ENCODE measurements at regions not wholly inside any gene's neighbourhood (a gene's known extent, or its start where the extent isn't known, plus 50 kb on each side); places are given as distances from the start of the nearest gene placed in this dataset.

DNA sequence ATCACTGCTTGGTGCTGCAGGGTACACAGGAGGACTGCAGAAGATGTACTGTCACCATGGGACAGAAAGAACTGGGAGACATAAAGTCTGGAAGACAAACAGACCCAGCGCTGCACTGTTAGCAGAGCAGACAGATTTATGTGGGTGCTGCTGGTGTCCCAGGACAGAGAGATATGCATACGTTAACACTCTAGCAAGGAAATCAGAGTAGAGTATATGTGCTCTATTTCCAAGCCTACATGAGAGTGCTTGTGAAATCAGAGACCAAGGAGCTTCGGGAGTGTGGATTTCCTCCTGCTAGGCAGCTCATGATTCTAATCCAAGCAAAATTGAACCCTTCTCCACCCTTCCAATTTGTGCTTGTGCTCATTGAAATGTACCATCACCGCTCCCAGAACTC is 416.5 kb downstream of the VRK1 start:
- no peaks in the 10 kb centered on the region for H3K36me3 ChIP-seq (ENCODE audit: insufficient read depth, low read length)
- H3K36me3 Mint-ChIP-seq (ENCODE audit: low read depth, unreplicated experiment) = no peaks in the 10 kb centered on the region
- FAIRE-seq (no peak), DNase-seq (ENCODE audit: low read depth) (no peak)
- no peaks in the 10 kb centered on the region for H3K9me3 ChIP-seq (ENCODE audit: insufficient read depth, low read depth, low read length)
- H3K27ac ChIP-seq (ENCODE audit: low read depth, low read length) = no peak overlapping the region
- H3K4me1 ChIP-seq (ENCODE audit: insufficient read depth, low read length) = no peaks in the 10 kb centered on the region
- H3K4me2 ChIP-seq (ENCODE audit: low read length) = no peak overlapping the region
- H3K4me3 ChIP-seq (ENCODE audit: insufficient read depth, low read depth, low read length) = no peak overlapping the region
- no peaks in the 10 kb centered on the region for H3K9me3 Mint-ChIP-seq (ENCODE audit: unreplicated experiment)
- peaks cover 11% of the 10 kb centered on the region for H3K27me3 ChIP-seq (ENCODE audit: insufficient read depth, low read length)
- TF ChIP-seq, protein P1, sequence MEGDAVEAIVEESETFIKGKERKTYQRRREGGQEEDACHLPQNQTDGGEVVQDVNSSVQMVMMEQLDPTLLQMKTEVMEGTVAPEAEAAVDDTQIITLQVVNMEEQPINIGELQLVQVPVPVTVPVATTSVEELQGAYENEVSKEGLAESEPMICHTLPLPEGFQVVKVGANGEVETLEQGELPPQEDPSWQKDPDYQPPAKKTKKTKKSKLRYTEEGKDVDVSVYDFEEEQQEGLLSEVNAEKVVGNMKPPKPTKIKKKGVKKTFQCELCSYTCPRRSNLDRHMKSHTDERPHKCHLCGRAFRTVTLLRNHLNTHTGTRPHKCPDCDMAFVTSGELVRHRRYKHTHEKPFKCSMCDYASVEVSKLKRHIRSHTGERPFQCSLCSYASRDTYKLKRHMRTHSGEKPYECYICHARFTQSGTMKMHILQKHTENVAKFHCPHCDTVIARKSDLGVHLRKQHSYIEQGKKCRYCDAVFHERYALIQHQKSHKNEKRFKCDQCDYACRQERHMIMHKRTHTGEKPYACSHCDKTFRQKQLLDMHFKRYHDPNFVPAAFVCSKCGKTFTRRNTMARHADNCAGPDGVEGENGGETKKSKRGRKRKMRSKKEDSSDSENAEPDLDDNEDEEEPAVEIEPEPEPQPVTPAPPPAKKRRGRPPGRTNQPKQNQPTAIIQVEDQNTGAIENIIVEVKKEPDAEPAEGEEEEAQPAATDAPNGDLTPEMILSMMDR (IDR thresholded peaks at IDR 0.05; ENCODE audit: insufficient read depth, low read depth, low read length) = no peak
- TF ChIP-seq EZH2 (IDR thresholded peaks at IDR 0.05; ENCODE audit: insufficient read depth, low read length) = no peak
- H3K4me3 Mint-ChIP-seq (ENCODE audit: unreplicated experiment) = no peak overlapping the region
- H3K27ac Mint-ChIP-seq (ENCODE audit: unreplicated experiment) = no peak overlapping the region
- H3K9ac ChIP-seq (ENCODE audit: low read length) = no peak overlapping the region
- H3K79me2 ChIP-seq (ENCODE audit: insufficient read depth, low read length) = no peaks in the 10 kb centered on the region
- no peak overlapping the region for H2AFZ ChIP-seq (ENCODE audit: low read depth, low read length)
- H4K20me1 ChIP-seq (ENCODE audit: insufficient read depth, low read length) = no peaks in the 10 kb centered on the region
- peaks cover 15% of the 10 kb centered on the region for H3K27me3 Mint-ChIP-seq (ENCODE audit: low read depth, unreplicated experiment)
- peaks cover 2% of the 10 kb centered on the region for H3K4me1 Mint-ChIP-seq (ENCODE audit: low read depth, unreplicated experiment)

DNA sequence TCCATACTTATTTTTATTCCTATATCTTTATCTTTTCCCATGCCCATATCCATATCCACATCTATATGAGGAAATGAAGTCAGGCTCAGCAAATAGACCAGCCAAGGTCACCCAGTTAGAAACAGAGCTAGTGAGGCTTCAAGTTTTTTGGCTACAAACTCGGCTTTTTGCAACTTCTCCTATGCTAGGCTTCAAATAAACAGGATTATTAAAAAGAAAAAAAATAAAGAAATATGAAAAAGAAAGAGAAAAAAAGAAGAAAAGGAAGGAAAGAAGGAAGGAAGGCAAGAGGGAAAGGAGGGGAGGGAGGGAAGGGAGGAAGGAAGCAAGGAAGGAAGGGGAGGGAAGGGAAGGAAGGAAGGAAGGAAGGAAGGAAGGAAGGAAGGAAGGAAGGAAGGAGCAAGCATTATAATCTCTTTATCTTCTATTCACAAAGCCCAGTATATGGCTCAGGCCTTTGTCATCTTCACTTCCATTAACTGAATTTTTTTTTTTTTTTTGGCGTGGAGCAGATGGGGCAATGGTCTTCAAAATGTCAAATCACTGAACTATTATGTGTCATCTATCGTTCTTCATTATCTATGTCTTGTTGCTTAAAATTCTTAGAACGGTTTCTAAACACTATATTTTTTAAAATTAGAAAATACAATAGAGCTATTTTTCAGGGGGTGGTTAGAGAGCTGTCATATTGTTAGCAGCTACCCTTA is 418.2 kb downstream of the VRK1 start:
- no peak overlapping the region for H3K4me3 ChIP-seq (ENCODE audit: insufficient read depth, low read depth, low read length)
- no peak for FAIRE-seq
- H3K27me3 Mint-ChIP-seq (ENCODE audit: low read depth, unreplicated experiment) = peaks cover 15% of the 10 kb centered on the region
- H3K36me3 Mint-ChIP-seq (ENCODE audit: low read depth, unreplicated experiment) = no peaks in the 10 kb centered on the region
- TF ChIP-seq, protein P1 (IDR thresholded peaks at IDR 0.05; ENCODE audit: insufficient read depth, low read depth, low read length) = no peak
- TF ChIP-seq EZH2 (IDR thresholded peaks at IDR 0.05; ENCODE audit: insufficient read depth, low read length) = no peak
- no peak for DNase-seq (ENCODE audit: low read depth)
- H3K27ac ChIP-seq (ENCODE audit: low read depth, low read length) = no peak overlapping the region
- no peak overlapping the region for H3K4me2 ChIP-seq (ENCODE audit: low read length)
- H3K36me3 ChIP-seq (ENCODE audit: insufficient read depth, low read length) = no peaks in the 10 kb centered on the region
- H3K27me3 ChIP-seq (ENCODE audit: insufficient read depth, low read length) = peaks cover 24% of the 10 kb centered on the region
- H3K4me1 Mint-ChIP-seq (ENCODE audit: low read depth, unreplicated experiment) = peaks cover 2% of the 10 kb centered on the region
- H2AFZ ChIP-seq (ENCODE audit: low read depth, low read length) = no peak overlapping the region
- H3K79me2 ChIP-seq (ENCODE audit: insufficient read depth, low read length) = no peaks in the 10 kb centered on the region
- H3K4me3 Mint-ChIP-seq (ENCODE audit: unreplicated experiment) = no peak overlapping the region
- no peaks in the 10 kb centered on the region for H3K9me3 Mint-ChIP-seq (ENCODE audit: unreplicated experiment)
- peaks cover 5% of the 10 kb centered on the region for H3K4me1 ChIP-seq (ENCODE audit: insufficient read depth, low read length)
- H3K9me3 ChIP-seq (ENCODE audit: insufficient read depth, low read depth, low read length) = no peaks in the 10 kb centered on the region
- no peak overlapping the region for H3K27ac Mint-ChIP-seq (ENCODE audit: unreplicated experiment)
- H3K9ac ChIP-seq (ENCODE audit: low read length) = no peak overlapping the region
- no peaks in the 10 kb centered on the region for H4K20me1 ChIP-seq (ENCODE audit: insufficient read depth, low read length)

Data from astrocyte (in vitro differentiated cells and primary cell).